Retinal pigment epithelial cell (primary cell): ENCODE measurements at regions not wholly inside any gene's neighbourhood (a gene's known extent, or its start where the extent isn't known, plus 50 kb on each side); places are given as distances from the start of the nearest gene placed in this dataset.

ENCODE experiments used
- DNase-seq: peaks from one replicate; pipeline ENCODE4 v3.0.0-alpha.2; 2010; ENCODE audit warnings: low read depth
- H3K4me3 ChIP-seq: 2 replicates; pipeline ENCODE4 v1.5.1; 2011; ENCODE audit warnings: mild to moderate bottlenecking, low read length, control low read depth, moderate library complexity
- TF ChIP-seq, protein P1 (sequence below): conservative IDR thresholded peaks from 2 replicates; pipeline ENCODE4 v1.5.1; 2011; ENCODE audit warnings: low read depth, low read length, control low read depth, inconsistent platforms

DNA sequence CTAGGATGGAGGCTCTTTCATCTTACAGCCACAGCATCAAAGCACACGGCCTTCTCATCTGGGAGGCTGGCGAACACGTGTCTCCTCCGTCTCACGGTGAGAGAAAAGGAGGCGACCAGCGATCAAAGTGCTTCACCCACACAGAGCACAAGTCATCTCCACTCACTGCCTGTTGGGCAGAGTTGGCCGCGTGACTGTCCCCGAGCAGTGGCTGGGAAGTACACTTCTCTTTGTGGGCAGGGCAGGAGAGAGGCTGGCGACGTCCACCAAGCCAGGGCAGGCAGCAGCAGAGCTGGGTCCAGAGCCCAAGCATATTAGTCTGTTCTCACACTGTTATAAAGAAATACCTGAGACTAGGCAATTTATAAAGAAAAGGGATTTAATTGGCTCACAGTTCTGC lies 64.1 kb upstream of the FOXC1 start:
- no peak overlapping the region for H3K4me3 ChIP-seq
- TF ChIP-seq, protein P1, sequence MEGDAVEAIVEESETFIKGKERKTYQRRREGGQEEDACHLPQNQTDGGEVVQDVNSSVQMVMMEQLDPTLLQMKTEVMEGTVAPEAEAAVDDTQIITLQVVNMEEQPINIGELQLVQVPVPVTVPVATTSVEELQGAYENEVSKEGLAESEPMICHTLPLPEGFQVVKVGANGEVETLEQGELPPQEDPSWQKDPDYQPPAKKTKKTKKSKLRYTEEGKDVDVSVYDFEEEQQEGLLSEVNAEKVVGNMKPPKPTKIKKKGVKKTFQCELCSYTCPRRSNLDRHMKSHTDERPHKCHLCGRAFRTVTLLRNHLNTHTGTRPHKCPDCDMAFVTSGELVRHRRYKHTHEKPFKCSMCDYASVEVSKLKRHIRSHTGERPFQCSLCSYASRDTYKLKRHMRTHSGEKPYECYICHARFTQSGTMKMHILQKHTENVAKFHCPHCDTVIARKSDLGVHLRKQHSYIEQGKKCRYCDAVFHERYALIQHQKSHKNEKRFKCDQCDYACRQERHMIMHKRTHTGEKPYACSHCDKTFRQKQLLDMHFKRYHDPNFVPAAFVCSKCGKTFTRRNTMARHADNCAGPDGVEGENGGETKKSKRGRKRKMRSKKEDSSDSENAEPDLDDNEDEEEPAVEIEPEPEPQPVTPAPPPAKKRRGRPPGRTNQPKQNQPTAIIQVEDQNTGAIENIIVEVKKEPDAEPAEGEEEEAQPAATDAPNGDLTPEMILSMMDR = no peak
- DNase-seq = no peak

DNA sequence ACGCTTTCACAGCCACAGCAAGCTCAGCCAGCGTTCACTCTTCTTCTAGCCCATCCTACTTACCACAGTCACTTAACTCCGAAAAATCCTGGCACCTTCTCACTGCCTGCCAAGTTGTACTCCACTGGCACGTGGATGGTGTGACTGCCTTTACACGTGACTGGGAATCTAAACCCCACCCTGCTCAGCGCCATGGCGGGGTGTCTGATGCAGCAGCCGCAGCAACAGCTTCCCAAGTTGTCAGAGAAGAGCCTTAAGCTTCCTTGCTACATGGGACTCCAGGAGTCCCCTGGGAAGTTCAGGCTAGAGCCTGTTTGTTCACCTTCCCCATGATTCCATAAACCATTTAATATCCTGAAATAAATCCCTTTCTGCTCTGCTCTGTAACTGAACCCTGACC lies 61.9 kb upstream of the FOXC1 start:
- no peak overlapping the region for H3K4me3 ChIP-seq
- DNase-seq = no peak
- TF ChIP-seq, protein P1 = no peak

DNA sequence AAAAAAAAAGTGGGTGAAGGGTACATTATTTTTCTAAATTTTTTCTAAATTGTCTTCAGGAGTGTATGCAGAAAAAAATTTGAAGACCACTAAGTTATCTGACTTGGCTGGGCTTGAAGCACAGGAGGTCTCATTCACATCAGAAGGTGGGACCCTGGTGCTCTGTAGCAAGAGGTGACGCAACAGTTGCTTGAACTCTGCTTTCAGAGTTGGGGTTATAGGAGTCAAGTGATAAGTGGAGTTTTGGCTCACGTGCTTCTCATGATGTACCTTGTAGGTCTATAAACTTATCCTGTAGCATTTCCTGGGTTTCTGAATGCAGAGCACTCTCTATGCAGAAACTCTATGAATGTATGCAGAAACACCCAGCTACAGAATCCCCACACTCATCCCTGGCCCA lies 58.5 kb upstream of the FOXC1 start:
- TF ChIP-seq, protein P1 = no peak
- H3K4me3 ChIP-seq = no peak overlapping the region
- no peak for DNase-seq

DNA sequence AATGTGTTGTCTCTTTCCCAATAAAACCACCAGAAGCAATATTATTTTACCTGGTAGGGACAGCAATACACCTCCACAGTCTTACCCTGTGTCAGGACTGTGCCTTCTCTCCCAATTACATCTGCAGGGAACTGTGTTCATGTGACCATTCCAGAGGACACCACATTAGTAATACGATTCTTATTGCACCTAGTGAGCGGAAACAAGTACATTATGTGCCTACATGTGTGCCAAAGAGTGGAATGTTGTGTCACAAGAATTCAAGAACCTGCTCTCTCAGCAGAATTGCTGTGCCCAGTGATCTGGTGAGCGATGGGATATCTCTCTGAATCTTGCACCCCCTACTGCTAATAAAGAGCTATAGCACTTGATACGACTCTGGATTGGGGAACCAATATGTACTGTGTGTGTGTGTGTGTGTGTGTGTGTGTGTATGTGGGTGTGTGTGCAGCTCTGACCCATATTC lies 57.4 kb upstream of the FOXC1 start:
- no peak for DNase-seq
- no peak overlapping the region for H3K4me3 ChIP-seq
- TF ChIP-seq, protein P1 = peak; percentile 49

DNA sequence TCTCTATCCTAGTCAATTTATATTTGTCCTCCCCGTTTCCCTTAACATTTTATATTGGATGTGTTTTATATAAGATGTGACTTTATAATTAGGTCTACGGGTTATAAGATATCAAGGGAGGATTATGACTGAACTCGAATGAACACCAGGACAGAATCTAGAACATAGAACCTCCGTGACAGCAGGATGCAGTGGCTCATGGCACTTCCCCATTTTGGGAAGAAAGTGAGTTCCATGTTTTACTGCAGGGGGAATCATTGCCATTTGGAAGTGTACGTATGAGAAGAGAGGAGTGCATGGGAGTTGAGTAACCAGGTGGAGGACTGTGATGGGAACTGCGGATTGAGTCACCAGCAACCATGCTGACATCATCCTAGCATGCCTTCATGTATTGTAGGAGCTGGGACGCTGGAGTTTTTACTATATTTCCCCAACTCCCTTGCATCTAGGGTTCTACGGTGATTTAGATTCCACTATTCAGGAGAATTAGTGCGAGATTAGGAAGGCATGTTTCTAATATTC lies 56.1 kb upstream of the FOXC1 start:
- H3K4me3 ChIP-seq = no peak overlapping the region
- DNase-seq = no peak
- TF ChIP-seq, protein P1 = no peak

DNA sequence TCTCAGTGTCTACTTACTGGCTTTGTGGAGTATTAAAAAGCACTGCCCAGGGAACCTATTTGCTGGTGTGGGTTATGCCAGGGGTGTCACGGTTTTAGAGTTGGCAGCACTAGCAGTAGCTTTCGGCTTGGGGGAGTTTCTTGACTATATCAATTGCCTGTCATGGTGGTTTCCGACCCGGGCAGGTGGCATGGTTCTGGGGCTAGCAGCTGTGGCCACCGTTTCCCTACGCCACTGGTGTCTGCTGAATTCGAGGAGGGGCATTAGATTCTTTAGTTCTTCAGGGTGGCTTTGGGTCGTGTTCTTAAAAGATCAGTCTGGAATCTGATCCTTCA lies 55.6 kb upstream of the FOXC1 start:
- H3K4me3 ChIP-seq = peak overlapping the region; percentile 60
- TF ChIP-seq, protein P1 = no peak
- no peak for DNase-seq

DNA sequence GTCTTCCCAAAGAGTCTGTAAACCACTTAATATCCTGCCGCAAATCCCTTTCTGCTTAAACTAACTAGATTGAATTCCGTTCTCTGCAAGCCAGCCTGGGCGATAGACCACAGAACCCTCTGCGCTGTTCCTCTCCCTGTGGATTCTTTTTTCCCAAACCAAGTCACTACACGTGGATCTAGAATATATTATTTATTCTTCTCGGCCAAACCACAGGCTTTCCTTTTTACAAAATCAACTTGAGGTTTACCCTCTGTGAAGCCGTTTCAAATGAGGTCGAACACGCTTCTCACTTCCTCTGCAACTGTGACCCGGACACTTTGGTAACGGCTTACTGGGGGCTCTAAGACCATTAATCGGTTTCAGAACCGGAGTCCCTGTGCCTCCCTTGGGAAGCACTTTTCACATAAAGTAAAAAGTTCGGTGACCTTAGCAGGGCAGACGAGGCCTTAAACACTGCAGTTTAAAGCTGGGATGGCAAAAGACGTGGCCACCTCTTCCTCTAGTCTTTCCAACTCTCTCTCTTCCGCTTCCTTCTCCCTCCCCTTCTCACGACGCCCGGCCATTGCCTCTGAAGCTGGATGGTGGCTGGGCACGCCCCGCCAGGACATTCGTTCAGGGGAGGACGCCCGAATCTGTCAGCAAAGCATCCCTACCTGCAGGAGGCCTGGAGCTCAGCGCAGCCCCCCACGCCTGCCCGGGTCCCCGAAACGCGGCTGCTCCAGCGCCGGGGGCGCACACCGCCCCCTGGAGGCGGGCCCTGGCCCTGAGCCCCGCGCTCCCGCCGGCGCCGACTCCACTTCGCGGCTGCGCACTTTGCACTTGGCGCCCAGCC lies 55.0 kb upstream of the FOXC1 start:
- peak overlapping the region; percentile 60 for H3K4me3 ChIP-seq
- no peak for DNase-seq
- TF ChIP-seq, protein P1 = peak; percentile 65
